B cell (primary cell): ENCODE measurements at regions not wholly inside any gene's neighbourhood (a gene's known extent, or its start where the extent isn't known, plus 50 kb on each side); places are given as distances from the start of the nearest gene placed in this dataset.

Experiments
- ATAC-seq: fragments of 200-7000 bp; cut with Tn5 transposase; one replicate; pipeline ENCODE4 v1.10.0; 2021; ENCODE audit warnings: low read depth, mild to moderate bottlenecking, moderate number of reproducible peaks, moderate library complexity
- CTCF ChIA-PET: fragments of 350-600 bp; sonication (Branson Sonifier 250); formaldehyde crosslinking; loops from one replicate; lab custom pipeline; 2021; ENCODE audit warnings: antibody characterized with exemption, inconsistent platforms; lab: Charles Lee
- POLR2A ChIA-PET: fragments of 350-600 bp; sonication (Branson Sonifier 250); formaldehyde crosslinking; loops from one replicate; lab custom pipeline; 2021; ENCODE audit warnings: antibody characterized with exemption; lab: Charles Lee
- DNase-seq: peaks from one replicate; pipeline ENCODE4 v3.0.0; 2013
- H2AFZ ChIP-seq: 2 replicates; pipeline ENCODE4 v1.6.1; 2012; ENCODE audit warnings: mild to moderate bottlenecking, low read depth, low read length; ENCODE audit not compliant: insufficient read depth, poor library complexity, severe bottlenecking
- H3K27ac ChIP-seq, 2 donors: 1 replicate in 1 of 2; 2 replicates in 1 of 2; pipeline ENCODE4 v1.5.1; 2012 to 2013; ENCODE audit warnings: low read length in 2 of 2, mild to moderate bottlenecking in 2 of 2, moderate library complexity in 1 of 2
- H3K27me3 ChIP-seq, 4 experiments: fragments of 200-600 bp in 1 of 4; sonication (generic) in 1 of 4; replicated peaks in 1 of 4; 1 replicate in 2 of 4; 2 replicates in 2 of 4; pipeline versions ENCODE4 v1.6.1 to v1.7.0; 2013 to 2016; ENCODE audit warnings: low read length in 3 of 4, mild to moderate bottlenecking in 2 of 4, mixed read lengths in 1 of 4, moderate library complexity in 1 of 4; ENCODE audit not compliant: insufficient read depth in 4 of 4, control insufficient read depth in 3 of 4; ENCODE audit errors: control extremely low read depth in 1 of 4
- H3K36me3 ChIP-seq, 2 experiments: replicated peaks in 1 of 2; 1 replicate in 1 of 2; 2 replicates in 1 of 2; pipeline versions ENCODE4 v1.6.1 to v1.7.1; 2013; ENCODE audit warnings: low read length in 1 of 2; ENCODE audit not compliant: insufficient read depth in 2 of 2, control insufficient read depth in 1 of 2; ENCODE audit errors: control extremely low read depth in 1 of 2, extremely low read depth in 1 of 2
- H3K4me1 ChIP-seq, 2 donors: fragments of 200-600 bp in 1 of 2; sonication (generic) in 1 of 2; 1 replicate in 1 of 2; 2 replicates in 1 of 2; pipeline versions ENCODE4 v1.5.1 to v1.6.1; 2013 to 2017; ENCODE audit warnings: low read length in 2 of 2; ENCODE audit not compliant: control insufficient read depth in 2 of 2, insufficient read depth in 2 of 2
- H3K4me2 ChIP-seq: replicated peaks from 2 replicates; pipeline ENCODE3; 2012; ENCODE audit warnings: mild to moderate bottlenecking, low read depth, low read length; ENCODE audit not compliant: poor library complexity, severe bottlenecking
- H3K4me3 ChIP-seq, 5 experiments: fragments of 200-600 bp in 1 of 5; sonication (generic) in 1 of 5; 1 replicate in 3 of 5; 2 replicates in 2 of 5; pipeline versions ENCODE4 v1.5.1 to v1.7.0; 2011 to 2016; ENCODE audit warnings: low read length in 4 of 5, mild to moderate bottlenecking in 4 of 5, low read depth in 2 of 5, control low read depth in 1 of 5, moderate library complexity in 1 of 5; ENCODE audit not compliant: insufficient read depth in 1 of 5; ENCODE audit errors: control extremely low read depth in 1 of 5, extremely low read depth in 1 of 5
- H3K79me2 ChIP-seq: fragments of 200-600 bp; sonication (generic); one replicate; pipeline ENCODE4 v1.6.0; 2016; ENCODE audit warnings: low read length; ENCODE audit not compliant: control insufficient read depth, insufficient read depth
- H3K9ac ChIP-seq: fragments of 200-600 bp; sonication (generic); 2 replicates; pipeline ENCODE4 v1.6.1; 2017; ENCODE audit warnings: mild to moderate bottlenecking, low read length, moderate library complexity
- H3K9me3 ChIP-seq, 3 donors: one replicate each; pipeline versions ENCODE4 v1.6.1 to v1.7.1; 2013; ENCODE audit warnings: low read length in 2 of 3; ENCODE audit not compliant: control insufficient read depth in 2 of 3, insufficient read depth in 1 of 3; ENCODE audit errors: control extremely low read depth in 1 of 3
- H4K20me1 ChIP-seq: 2 replicates; pipeline ENCODE4 v1.6.0; 2012; ENCODE audit warnings: mild to moderate bottlenecking, low read length; ENCODE audit not compliant: insufficient read depth, control insufficient read depth, poor library complexity, severe bottlenecking
- H3K27ac Mint-ChIP-seq: one replicate; pipeline ENCODE4 v1.8.0; 2021; ENCODE audit warnings: mixed read lengths
- H3K27me3 Mint-ChIP-seq: one replicate; pipeline ENCODE4 v1.8.0; 2021; ENCODE audit warnings: mixed read lengths
- H3K4me1 Mint-ChIP-seq: one replicate; pipeline ENCODE4 v1.8.0; 2021; ENCODE audit warnings: mixed read lengths
- H3K4me3 Mint-ChIP-seq: one replicate; pipeline ENCODE4 v1.8.0; 2021; ENCODE audit warnings: mixed read lengths
- H3K9me3 Mint-ChIP-seq: one replicate; pipeline ENCODE4 v1.8.0; 2022; ENCODE audit warnings: mixed read lengths; ENCODE audit not compliant: insufficient read depth
- CTCF ChIP-seq: fragments of 200-600 bp; IDR thresholded peaks from one replicate; pipeline ENCODE4 v1.8.0; 2022; ENCODE audit warnings: antibody characterized with exemption, mild to moderate bottlenecking
- EZH2 ChIP-seq: IDR thresholded peaks from 2 replicates; pipeline ENCODE4 v1.6.1; 2012; ENCODE audit warnings: borderline replicate concordance, low read depth, mild to moderate bottlenecking, moderate library complexity, low read length; ENCODE audit not compliant: insufficient read depth, poor library complexity, severe bottlenecking
- WGBS: methylation state at CpG from one replicate; pipeline ENCODE4 v1.1.5; 2013; ENCODE audit warnings: missing lambda C conversion rate; ENCODE audit not compliant: insufficient coverage; 5-methylcytosine and 5-hydroxymethylcytosine counted together
- intact Hi-C: fragments of 100-400 bp; cut with micrococcal nuclease; formaldehyde crosslinking; loops from one replicate; pipeline ENCODE4 v1.10.0; 2022

GRCh38 chr5:51072937-51073336, 310.3 kb upstream of the ISL1 start:
- TF ChIP-seq CTCF (no peak), EZH2 (no peak)
- no peaks in the 10 kb centered on the region for H3K27me3 ChIP-seq
- Mint-ChIP-seq H3K4me3 (no peak overlapping the region), H3K27me3 (no peaks in the 10 kb centered on the region), H3K27ac (no peak overlapping the region), H3K9me3 (peaks cover 17% of the 10 kb centered on the region), H3K4me1 (no peaks in the 10 kb centered on the region)
- ChIA-PET CTCF (no interaction called here), POLR2A (no interaction called here)
- intact Hi-C loops = no loop called here
- ATAC-seq (no peak), DNase-seq (no peak)
- H3K79me2 ChIP-seq = no peaks in the 10 kb centered on the region
- H3K4me1 ChIP-seq = no peaks in the 10 kb centered on the region
- H3K27ac ChIP-seq = no peak overlapping the region
- H3K4me3 ChIP-seq = no peak overlapping the region
- H3K9me3 ChIP-seq = peaks cover 0 to 7% (median 0%) of the 10 kb centered on the region in 3 donors
- H3K9ac ChIP-seq = no peak overlapping the region
- H4K20me1 ChIP-seq = no peaks in the 10 kb centered on the region
- no peak overlapping the region for H2AFZ ChIP-seq
- no peaks in the 10 kb centered on the region for H3K36me3 ChIP-seq
- WGBS = 87% methylated on average over 5 of the region's 5 CpGs
- H3K4me2 ChIP-seq = no peak overlapping the region

- Mint-ChIP-seq H3K4me1 (no peaks in the 10 kb centered on the region), H3K27me3 (no peaks in the 10 kb centered on the region), H3K9me3 (peaks cover 2% of the 10 kb centered on the region), H3K27ac (no peak overlapping the region), H3K4me3 (no peak overlapping the region)
- no peaks in the 10 kb centered on the region for H3K79me2 ChIP-seq
- no peak overlapping the region for H2AFZ ChIP-seq
- intact Hi-C loops = no loop called here
- no peaks in the 10 kb centered on the region for H3K27me3 ChIP-seq
- ChIA-PET CTCF (no interaction called here), POLR2A (no interaction called here)
- no peaks in the 10 kb centered on the region for H3K9me3 ChIP-seq
- DNase-seq (no peak), ATAC-seq (no peak)
- TF ChIP-seq CTCF (no peak), EZH2 (no peak)
- H3K27ac ChIP-seq = no peak overlapping the region
- H3K4me2 ChIP-seq = no peak overlapping the region
- no peaks in the 10 kb centered on the region for H3K36me3 ChIP-seq
- no peak overlapping the region for H3K9ac ChIP-seq
- H4K20me1 ChIP-seq = no peaks in the 10 kb centered on the region
- no peaks in the 10 kb centered on the region for H3K4me1 ChIP-seq
- no CpG with 5 or more reads among the region's 1 CpG for WGBS
- no peak overlapping the region for H3K4me3 ChIP-seq
Observed at GRCh38 chr5:51082741-51083140, 300.5 kb upstream of the ISL1 start.
